A549 (cell line): ENCODE measurements at regions not wholly inside any gene's neighbourhood (a gene's known extent, or its start where the extent isn't known, plus 50 kb on each side); places are given as distances from the start of the nearest gene placed in this dataset.
"Not testable (repeated sequence)": the region's sequence is repeated elsewhere in the genome, so short reads cannot be mapped to it uniquely, and the experiment has no call there.

Experiments used
- ATAC-seq, 2 experiments: fragments of 200-7000 bp in 1 of 2; fragments of >200 bp in 1 of 2; cut with Nextera tagmentation in 1 of 2; cut with Tn5 transposase in 1 of 2; 3 replicates each; pipeline versions ENCODE4 v1.8.0 to v1.9.1; 2018 to 2020; ENCODE audit warnings: mild to moderate bottlenecking in 1 of 2, moderate library complexity in 1 of 2
- CTCF ChIA-PET: fragments of 300-600 bp; sonication (Branson Sonifier 250); formaldehyde crosslinking; extraction: SDS; loops from one replicate; lab custom pipeline; 2021; ENCODE audit warnings: antibody characterized with exemption, inconsistent platforms; lab: Yijun Ruan, JAX
- POLR2A ChIA-PET: fragments of 350-600 bp; formaldehyde crosslinking; extraction: SDS; loops from one replicate; lab custom pipeline; 2021; ENCODE audit warnings: antibody characterized with exemption, inconsistent platforms; lab: Yijun Ruan, JAX
- DNase-seq, 2 experiments: peaks; one replicate each; pipeline versions ENCODE4 v3.0.0 to v3.0.0-alpha.2; 2011 to 2016; ENCODE audit warnings: low read depth in 1 of 2, low spot score in 1 of 2
- FAIRE-seq: peaks from 2 replicates; lab custom pipeline; 2011; peaks lifted over from hg19 to GRCh38; lab: Jason Lieb, UNC
- H3K27ac ChIP-seq, 2 experiments: fragments of >200 bp; sonication (Bioruptor Twin); formaldehyde crosslinking; 3 replicates each; pipeline ENCODE4 v1.5.1; 2016 to 2017
- H3K4me1 ChIP-seq: fragments of >200 bp; sonication (Bioruptor Twin); formaldehyde crosslinking; 3 replicates; pipeline ENCODE4 v1.6.1; 2016
- H3K4me2 ChIP-seq: fragments of >200 bp; sonication (Bioruptor Twin); formaldehyde crosslinking; 3 replicates; pipeline ENCODE4 v1.6.1; 2016
- H3K4me3 ChIP-seq: fragments of >200 bp; sonication (Bioruptor Twin); formaldehyde crosslinking; 3 replicates; pipeline ENCODE4 v1.5.1; 2016
- H3K9me3 ChIP-seq: fragments of >200 bp; sonication (Bioruptor Twin); formaldehyde crosslinking; 3 replicates; pipeline ENCODE4 v1.6.1; 2016
- CBX8 ChIP-seq: fragments of 200-600 bp; sonication (generic); IDR thresholded peaks from 2 replicates; pipeline ENCODE4 v1.6.1; 2016
- ESRRA ChIP-seq: fragments of 150-350 bp; IDR thresholded peaks from 2 replicates; pipeline ENCODE4 v1.6.1; 2014; ENCODE audit warnings: mild to moderate bottlenecking, low read length, borderline replicate concordance
- HOXB13 ChIP-seq: fragments of 250-450 bp; sonication (Bioruptor Pico); IDR thresholded peaks from 2 replicates; pipeline ENCODE4 v1.5.0; 2020; ENCODE audit warnings: low read depth, mild to moderate bottlenecking, moderate library complexity
- HOXB5 ChIP-seq: fragments of 250-450 bp; sonication (Bioruptor Pico); IDR thresholded peaks from 2 replicates; pipeline ENCODE4 v1.5.0; 2020; ENCODE audit warnings: mild to moderate bottlenecking, moderate library complexity
- JUN ChIP-seq, 2 experiments: fragments of >200 bp; sonication (Bioruptor Twin); formaldehyde crosslinking; IDR thresholded peaks; 2 replicates in 1 of 2; 3 replicates in 1 of 2; pipeline ENCODE4 v1.6.1; 2016 to 2017
- MYC ChIP-seq: IDR thresholded peaks from 2 replicates; pipeline ENCODE4 v1.6.1; 2012; ENCODE audit warnings: mild to moderate bottlenecking, inconsistent platforms, low read length, improper control_type of control experiment, borderline replicate concordance
- PHF8 ChIP-seq: fragments of 200-600 bp; sonication (generic); IDR thresholded peaks from 2 replicates; pipeline ENCODE4 v1.6.1; 2016; ENCODE audit warnings: low read depth, mild to moderate bottlenecking, antibody characterized with exemption, moderate library complexity, borderline replicate concordance
- POLR2A ChIP-seq: IDR thresholded peaks from 2 replicates; pipeline ENCODE4 v1.6.1; 2012; ENCODE audit warnings: mild to moderate bottlenecking, low read length
- RAD21 ChIP-seq, 2 experiments: fragments of >200 bp in 1 of 2; sonication (Bioruptor Twin) in 1 of 2; formaldehyde crosslinking in 1 of 2; IDR thresholded peaks in 1 of 2; conservative IDR thresholded peaks in 1 of 2; 2 replicates in 1 of 2; 3 replicates in 1 of 2; pipeline ENCODE4 v1.6.1; 2012 to 2018; ENCODE audit warnings: inconsistent platforms in 1 of 2
- RNF2 ChIP-seq: fragments of 200-600 bp; sonication (generic); IDR thresholded peaks from 2 replicates; pipeline ENCODE4 v1.6.1; 2016; ENCODE audit warnings: low read depth, mild to moderate bottlenecking, antibody characterized with exemption, moderate library complexity, borderline replicate concordance
- SMC3 ChIP-seq: fragments of >200 bp; sonication (Bioruptor Twin); formaldehyde crosslinking; IDR thresholded peaks from 3 replicates; pipeline ENCODE4 v1.6.1; 2018; ENCODE audit warnings: inconsistent platforms
- ZFP36 ChIP-seq: fragments of 450-650 bp; IDR thresholded peaks from 2 replicates; pipeline ENCODE4 v1.6.1; 2014; ENCODE audit warnings: borderline replicate concordance; ENCODE audit not compliant: partially characterized antibody
- WGBS: methylation state at CpG from one replicate; pipeline ENCODE4 v1.1.6; 2017; ENCODE audit errors: missing lambda C conversion rate; 5-methylcytosine and 5-hydroxymethylcytosine counted together
- TF ChIP-seq, protein P1 (sequence below): fragments of >200 bp; sonication (Bioruptor Twin); formaldehyde crosslinking; IDR thresholded peaks from 3 replicates; pipeline ENCODE4 v1.6.1; 2016
- TF ChIP-seq, protein P2 (sequence below): fragments of 250-450 bp; sonication (Bioruptor Pico); IDR thresholded peaks from 2 replicates; pipeline ENCODE4 v1.5.0; 2020; ENCODE audit warnings: low read depth, mild to moderate bottlenecking, moderate library complexity
- TF ChIP-seq, protein P3 (sequence below): IDR thresholded peaks from 2 replicates; pipeline ENCODE4 v1.6.1; 2012
- TF ChIP-seq, protein P4 (sequence below): IDR thresholded peaks from 2 replicates; pipeline ENCODE4 v1.6.1; 2012; ENCODE audit warnings: low read depth, borderline replicate concordance
- TF ChIP-seq, protein P5 (sequence below): fragments of >200 bp; sonication (Bioruptor Twin); formaldehyde crosslinking; IDR thresholded peaks from 3 replicates; pipeline ENCODE4 v1.5.1; 2016
- TF ChIP-seq, protein P6 (sequence below): IDR thresholded peaks from 2 replicates; pipeline ENCODE4 v1.6.1; 2012

DNA sequence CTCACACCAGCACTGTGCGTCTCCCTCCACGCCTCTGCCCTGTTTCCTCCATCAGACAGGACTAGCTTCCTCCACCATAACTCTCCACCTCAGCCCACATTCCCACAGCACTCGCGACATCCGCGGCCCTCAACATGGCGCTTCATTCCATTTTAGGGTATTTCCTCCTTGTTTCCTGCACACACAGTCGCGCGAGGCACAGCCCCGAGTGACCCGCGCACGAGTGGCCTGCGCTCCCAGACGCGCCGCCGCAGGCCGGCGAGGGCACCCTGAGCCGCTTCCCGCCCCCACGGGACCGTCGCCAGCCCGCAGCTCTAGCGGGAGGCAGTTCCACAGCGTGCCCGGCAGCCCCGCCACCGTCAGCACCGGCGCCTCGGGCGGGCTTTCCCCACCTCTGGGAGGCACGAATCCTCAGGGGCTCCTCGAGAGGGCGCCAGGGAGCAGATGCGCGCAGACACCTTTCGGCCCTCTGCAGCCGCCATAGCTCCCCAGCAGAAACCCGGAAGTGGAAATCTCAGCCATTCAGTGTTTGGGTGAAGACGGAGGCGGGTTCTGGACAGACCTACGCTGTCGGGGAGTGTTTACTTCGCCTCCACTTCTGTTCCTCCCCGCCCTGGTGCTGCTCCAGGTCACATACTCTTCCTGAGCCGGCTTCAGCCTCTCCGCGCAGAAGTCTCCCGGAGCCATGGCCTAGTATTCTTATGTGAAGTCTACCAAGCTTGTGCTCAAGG is 136.6 kb downstream of the FOXD4L6 start:
- H3K9me3 ChIP-seq, FAIRE-seq, POLR2A ChIA-PET: not testable (repeated sequence)
- CTCF ChIA-PET, result interaction anchor here (1.9 kb wide), 2 partner anchors 8 to 15 kb away, joined by 5 to 7 read pairs; no protein-coding TSS in a partner anchor
- WGBS, result 5% methylated on average over 47 of the region's 54 CpGs
- DNase-seq, result peak; percentile 65 to 98
- peak overlapping the region; percentile 84 for H3K4me3 ChIP-seq
- H3K4me2 ChIP-seq, result peak overlapping the region; percentile 79
- H3K4me1 ChIP-seq, result peaks cover 12% of the 10 kb centered on the region; the same call in 1 of the 3 replicates
- peak overlapping the region; percentile 90 to 96 for H3K27ac ChIP-seq
- ATAC-seq, result peak; percentile 100
- TF ChIP-seq, protein P1, sequence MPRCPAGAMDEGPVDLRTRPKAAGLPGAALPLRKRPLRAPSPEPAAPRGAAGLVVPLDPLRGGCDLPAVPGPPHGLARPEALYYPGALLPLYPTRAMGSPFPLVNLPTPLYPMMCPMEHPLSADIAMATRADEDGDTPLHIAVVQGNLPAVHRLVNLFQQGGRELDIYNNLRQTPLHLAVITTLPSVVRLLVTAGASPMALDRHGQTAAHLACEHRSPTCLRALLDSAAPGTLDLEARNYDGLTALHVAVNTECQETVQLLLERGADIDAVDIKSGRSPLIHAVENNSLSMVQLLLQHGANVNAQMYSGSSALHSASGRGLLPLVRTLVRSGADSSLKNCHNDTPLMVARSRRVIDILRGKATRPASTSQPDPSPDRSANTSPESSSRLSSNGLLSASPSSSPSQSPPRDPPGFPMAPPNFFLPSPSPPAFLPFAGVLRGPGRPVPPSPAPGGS, result peak; percentile 80; the same call in 2 of the 3 replicates
- TF ChIP-seq, protein P2, sequence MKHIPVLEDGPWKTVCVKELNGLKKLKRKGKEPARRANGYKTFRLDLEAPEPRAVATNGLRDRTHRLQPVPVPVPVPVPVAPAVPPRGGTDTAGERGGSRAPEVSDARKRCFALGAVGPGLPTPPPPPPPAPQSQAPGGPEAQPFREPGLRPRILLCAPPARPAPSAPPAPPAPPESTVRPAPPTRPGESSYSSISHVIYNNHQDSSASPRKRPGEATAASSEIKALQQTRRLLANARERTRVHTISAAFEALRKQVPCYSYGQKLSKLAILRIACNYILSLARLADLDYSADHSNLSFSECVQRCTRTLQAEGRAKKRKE, result 0 out of 2 replicates have a peak, but pooled peaks have one; percentile 46
- TF ChIP-seq SMC3 (peak; percentile 60; the same call in 2 of the 3 replicates), ESRRA (peak; percentile 42; the same call in 1 of the 2 replicates), HOXB5 (CRISPR knock-in tag) (peak; percentile 66; the same call in 1 of the 2 replicates), RAD21 (conservative IDR thresholded peaks at IDR 0.05 in 1 of 2, IDR thresholded peaks at IDR 0.05 in 1 of 2) (peak in 1 of 2 experiments; percentile 38; a peak in 2 of 5 replicates), RNF2 (peak; percentile 84; the same call in 1 of the 2 replicates), HOXB13 (CRISPR knock-in tag) (peak; percentile 57; the same call in 1 of the 2 replicates), JUN (IDR thresholded peaks at IDR 0.05) (peak; percentile 78 to 98), CBX8 (peak; percentile 76; the same call in 1 of the 2 replicates), POLR2A (peak; percentile 67), MYC (peak; percentile 78), PHF8 (peak; percentile 98), ZFP36 (peak; percentile 12)
- TF ChIP-seq, protein P3, sequence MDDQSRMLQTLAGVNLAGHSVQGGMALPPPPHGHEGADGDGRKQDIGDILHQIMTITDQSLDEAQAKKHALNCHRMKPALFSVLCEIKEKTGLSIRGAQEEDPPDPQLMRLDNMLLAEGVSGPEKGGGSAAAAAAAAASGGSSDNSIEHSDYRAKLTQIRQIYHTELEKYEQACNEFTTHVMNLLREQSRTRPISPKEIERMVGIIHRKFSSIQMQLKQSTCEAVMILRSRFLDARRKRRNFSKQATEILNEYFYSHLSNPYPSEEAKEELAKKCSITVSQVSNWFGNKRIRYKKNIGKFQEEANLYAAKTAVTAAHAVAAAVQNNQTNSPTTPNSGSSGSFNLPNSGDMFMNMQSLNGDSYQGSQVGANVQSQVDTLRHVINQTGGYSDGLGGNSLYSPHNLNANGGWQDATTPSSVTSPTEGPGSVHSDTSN, result peak; percentile 57
- TF ChIP-seq, protein P4, sequence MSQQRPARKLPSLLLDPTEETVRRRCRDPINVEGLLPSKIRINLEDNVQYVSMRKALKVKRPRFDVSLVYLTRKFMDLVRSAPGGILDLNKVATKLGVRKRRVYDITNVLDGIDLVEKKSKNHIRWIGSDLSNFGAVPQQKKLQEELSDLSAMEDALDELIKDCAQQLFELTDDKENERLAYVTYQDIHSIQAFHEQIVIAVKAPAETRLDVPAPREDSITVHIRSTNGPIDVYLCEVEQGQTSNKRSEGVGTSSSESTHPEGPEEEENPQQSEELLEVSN, result peak; percentile 64; the same call in 1 of the 2 replicates
- TF ChIP-seq, protein P5, sequence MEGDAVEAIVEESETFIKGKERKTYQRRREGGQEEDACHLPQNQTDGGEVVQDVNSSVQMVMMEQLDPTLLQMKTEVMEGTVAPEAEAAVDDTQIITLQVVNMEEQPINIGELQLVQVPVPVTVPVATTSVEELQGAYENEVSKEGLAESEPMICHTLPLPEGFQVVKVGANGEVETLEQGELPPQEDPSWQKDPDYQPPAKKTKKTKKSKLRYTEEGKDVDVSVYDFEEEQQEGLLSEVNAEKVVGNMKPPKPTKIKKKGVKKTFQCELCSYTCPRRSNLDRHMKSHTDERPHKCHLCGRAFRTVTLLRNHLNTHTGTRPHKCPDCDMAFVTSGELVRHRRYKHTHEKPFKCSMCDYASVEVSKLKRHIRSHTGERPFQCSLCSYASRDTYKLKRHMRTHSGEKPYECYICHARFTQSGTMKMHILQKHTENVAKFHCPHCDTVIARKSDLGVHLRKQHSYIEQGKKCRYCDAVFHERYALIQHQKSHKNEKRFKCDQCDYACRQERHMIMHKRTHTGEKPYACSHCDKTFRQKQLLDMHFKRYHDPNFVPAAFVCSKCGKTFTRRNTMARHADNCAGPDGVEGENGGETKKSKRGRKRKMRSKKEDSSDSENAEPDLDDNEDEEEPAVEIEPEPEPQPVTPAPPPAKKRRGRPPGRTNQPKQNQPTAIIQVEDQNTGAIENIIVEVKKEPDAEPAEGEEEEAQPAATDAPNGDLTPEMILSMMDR, result peak; percentile 81
- TF ChIP-seq, protein P6, sequence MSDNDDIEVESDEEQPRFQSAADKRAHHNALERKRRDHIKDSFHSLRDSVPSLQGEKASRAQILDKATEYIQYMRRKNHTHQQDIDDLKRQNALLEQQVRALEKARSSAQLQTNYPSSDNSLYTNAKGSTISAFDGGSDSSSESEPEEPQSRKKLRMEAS, result peak; percentile 94
- TF ChIP-seq, all 56 proteins: peak for 18; not testable (repeated sequence) for 38

DNA sequence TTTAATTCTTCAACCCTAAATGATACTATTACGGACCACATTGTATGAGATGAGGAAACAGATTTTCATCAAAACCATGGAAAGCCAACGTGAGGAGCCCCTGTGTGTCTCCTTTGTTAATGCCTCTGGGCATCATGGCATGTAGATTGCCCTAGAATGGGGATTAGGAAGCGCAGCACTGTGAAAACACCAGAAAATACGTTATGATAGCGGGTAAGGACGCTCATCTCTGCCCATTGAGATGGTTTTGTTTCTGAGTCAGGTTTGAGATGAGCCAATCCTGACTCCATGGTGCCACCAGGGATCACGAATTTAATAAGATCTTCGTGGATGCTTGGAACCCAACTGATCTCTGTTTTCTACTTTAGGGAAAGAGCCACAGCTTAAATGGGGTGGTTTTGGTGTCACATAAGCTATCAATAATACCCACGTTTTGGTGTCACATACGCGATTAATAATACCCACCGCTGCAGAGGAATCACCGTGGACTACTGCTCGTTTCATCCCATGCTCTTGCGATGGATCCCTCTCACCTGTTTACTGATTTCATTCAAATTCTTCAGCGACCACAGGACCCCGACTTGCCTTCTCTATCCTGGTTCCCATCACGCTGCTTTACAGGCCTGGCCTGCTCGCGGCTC is 137.3 kb downstream of the FOXD4L6 start:
- FAIRE-seq, H3K9me3 ChIP-seq, ATAC-seq, POLR2A ChIA-PET: not testable (repeated sequence)
- 57% methylated on average over 20 of the region's 20 CpGs for WGBS
- Histone ChIP-seq H3K27ac (peak overlapping the region; percentile 90 to 96), H3K4me1 (peaks cover 12% of the 10 kb centered on the region; the same call in 1 of the 3 replicates), H3K4me3 (peak overlapping the region; percentile 84), H3K4me2 (peak overlapping the region; percentile 79)
- peak in 1 of 2 experiments; percentile 0 for DNase-seq
- CTCF ChIA-PET, result interaction anchor here (1.9 kb wide), 2 partner anchors 9 to 16 kb away, joined by 5 to 7 read pairs; no protein-coding TSS in a partner anchor

DNA sequence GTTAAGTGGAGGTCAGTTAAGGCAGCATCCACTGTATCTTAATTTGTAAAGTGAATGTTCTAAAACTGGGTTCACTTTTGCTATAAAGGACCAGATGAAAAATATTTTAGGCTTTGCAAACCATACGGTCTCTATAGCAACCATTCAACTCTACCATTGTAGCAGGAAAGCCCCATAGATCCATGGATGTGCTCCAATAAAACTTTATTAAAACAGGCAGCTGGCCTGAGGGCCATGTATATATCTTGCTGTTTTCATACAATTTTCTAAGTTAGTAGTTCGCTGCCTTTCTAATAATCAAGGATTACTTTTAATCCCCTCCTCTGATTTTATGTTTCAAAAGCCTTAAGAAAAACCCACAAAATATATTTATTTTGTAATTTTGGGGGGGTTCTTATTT is 142.1 kb downstream of the FOXD4L6 start:
- H3K9me3 ChIP-seq, ATAC-seq, FAIRE-seq, H3K4me1 ChIP-seq, H3K4me2 ChIP-seq, H3K4me3 ChIP-seq, POLR2A ChIA-PET, H3K27ac ChIP-seq, CTCF ChIA-PET, DNase-seq: not testable (repeated sequence)
- 76% methylated on average over 2 of the region's 2 CpGs for WGBS

DNA sequence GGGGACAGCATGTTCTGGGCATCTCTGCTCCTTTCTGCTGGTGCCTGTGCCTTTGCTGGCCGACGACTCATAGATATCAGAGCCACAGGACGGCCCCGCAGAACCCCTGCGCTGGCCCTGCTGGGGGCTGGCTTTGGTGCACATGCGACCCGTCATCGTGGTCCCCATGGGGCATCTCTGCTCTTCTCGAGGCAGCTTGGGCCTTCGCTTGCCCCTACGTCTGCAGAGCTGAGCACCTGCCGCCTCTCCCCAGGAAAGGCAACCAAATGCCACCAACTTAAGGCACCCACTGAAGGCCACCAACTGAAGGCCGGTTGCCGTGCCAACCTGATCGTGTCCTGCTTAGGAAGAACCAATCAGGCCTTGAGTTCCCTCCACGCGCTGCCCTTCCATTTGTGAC is 153.1 kb downstream of the FOXD4L6 start:
- H3K27ac ChIP-seq, H3K4me2 ChIP-seq, ATAC-seq, H3K9me3 ChIP-seq, DNase-seq, POLR2A ChIA-PET, FAIRE-seq, H3K4me1 ChIP-seq, H3K4me3 ChIP-seq, CTCF ChIA-PET: not testable (repeated sequence)
- 84% methylated on average over 13 of the region's 17 CpGs for WGBS
